AG04449 (cell line): ENCODE measurements at regions not wholly inside any gene's neighbourhood (a gene's known extent, or its start where the extent isn't known, plus 50 kb on each side); places are given as distances from the start of the nearest gene placed in this dataset.

ENCODE experiments used
- CTCF ChIA-PET: fragments of 350-600 bp; formaldehyde crosslinking; extraction: SDS; loops from one replicate; lab custom pipeline; 2021; ENCODE audit warnings: antibody characterized with exemption; lab: Yijun Ruan, JAX
- POLR2A ChIA-PET: fragments of 400-600, 350-600 bp; formaldehyde crosslinking; extraction: SDS; loops from one replicate; lab custom pipeline; 2020; ENCODE audit warnings: antibody characterized with exemption, inconsistent platforms; lab: Yijun Ruan, JAX
- DNase-seq: peaks from one replicate; pipeline ENCODE4 v3.0.0-alpha.2; 2010; ENCODE audit warnings: low read depth, low spot score
- H3K4me3 ChIP-seq: 2 replicates; pipeline ENCODE4 v1.5.1; 2011; ENCODE audit warnings: low read depth, mild to moderate bottlenecking, control low read depth, low read length
- CTCF ChIP-seq: IDR thresholded peaks from one replicate; pipeline ENCODE4 v1.5.1; 2011; ENCODE audit warnings: mild to moderate bottlenecking, moderate library complexity, low read length, control low read depth, inconsistent platforms; ENCODE audit not compliant: insufficient read depth; ENCODE audit errors: missing control alignments

DNA sequence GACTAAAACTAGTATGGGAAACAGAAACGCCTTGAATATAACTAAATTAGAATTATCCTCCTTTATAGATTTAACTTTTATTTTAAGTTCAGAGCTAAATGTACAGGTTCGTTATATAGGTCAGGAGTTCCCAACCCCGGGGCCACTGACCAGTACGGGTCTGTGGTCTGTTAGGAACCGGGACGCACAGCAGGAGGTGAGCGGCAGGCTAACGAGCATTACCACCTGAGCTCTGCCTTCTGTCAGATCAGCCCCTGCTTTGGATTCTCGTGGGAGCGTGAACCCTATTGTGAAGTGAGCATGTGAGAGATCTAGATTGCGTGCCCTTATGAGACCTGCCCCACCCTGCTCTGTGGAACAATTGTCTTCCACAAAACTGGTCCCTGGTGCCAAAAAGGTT, 51.0 kb downstream of the FAT4 start:
- no peak for DNase-seq
- ChIA-PET CTCF (interaction anchor here (1.1 kb wide), 1 partner anchor 49 kb away, joined by 3 read pairs; no protein-coding TSS in a partner anchor), POLR2A (no interaction called here)
- no peak for TF ChIP-seq CTCF
- H3K4me3 ChIP-seq, result no peak overlapping the region

- POLR2A ChIA-PET, result no interaction called here
- H3K4me3 ChIP-seq, result peak overlapping the region; percentile 42; the same call in 1 of the 2 replicates
- TF ChIP-seq CTCF, result no peak
- CTCF ChIA-PET, result no interaction called here
- no peak for DNase-seq
These were observed 53.4 kb downstream of the FAT4 start for GRCh38 chr4:125368146-125368545.

DNA sequence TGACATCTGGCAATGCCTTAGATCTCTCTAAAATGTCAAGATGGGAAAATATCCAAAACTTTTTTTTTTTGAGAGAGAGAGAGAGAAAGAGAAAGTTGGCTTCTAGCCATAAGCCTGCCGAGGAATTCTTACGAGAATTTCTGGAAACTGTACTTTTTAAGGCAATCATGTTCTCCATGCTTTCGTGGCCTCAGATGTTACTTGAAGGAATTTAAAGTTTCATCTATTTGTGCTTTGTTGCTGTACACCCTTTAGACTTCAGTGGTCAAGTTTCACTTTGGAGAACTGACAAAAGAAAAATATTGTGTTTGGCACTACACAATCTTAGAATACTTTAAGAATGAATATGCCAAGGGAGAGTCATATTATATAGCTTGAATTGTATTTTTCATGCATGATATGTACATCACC, 53.9 kb downstream of the FAT4 start:
- DNase-seq, result peak; percentile 61
- peak overlapping the region; percentile 42 for H3K4me3 ChIP-seq
- CTCF ChIA-PET, result no interaction called here
- POLR2A ChIA-PET, result no interaction called here
- no peak for TF ChIP-seq CTCF

GRCh38 chr4:125369098-125369497, 54.3 kb downstream of the FAT4 start:
- TF ChIP-seq CTCF, result no peak
- no peak for DNase-seq
- H3K4me3 ChIP-seq, result no peak overlapping the region
- ChIA-PET CTCF (no interaction called here), POLR2A (no interaction called here)

DNA sequence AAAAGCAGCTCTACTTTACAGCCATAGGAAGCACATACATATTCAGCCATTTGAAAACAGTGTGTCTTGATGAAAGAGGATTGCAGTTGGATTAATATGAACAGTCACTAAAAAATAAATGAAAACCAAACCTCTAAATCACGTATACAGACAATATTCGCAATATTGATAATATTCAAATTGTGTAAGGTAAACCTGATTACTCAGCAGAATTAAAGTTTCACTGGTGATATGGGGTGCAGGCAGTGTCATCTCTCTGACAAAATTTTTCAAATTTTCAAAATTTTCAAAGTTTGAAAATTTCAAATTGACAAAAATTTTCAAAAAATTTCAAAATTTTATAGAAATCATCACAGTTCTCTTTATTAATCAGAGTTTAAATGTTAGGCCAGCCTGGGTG, 55.7 kb downstream of the FAT4 start:
- CTCF ChIA-PET, result no interaction called here
- POLR2A ChIA-PET, result no interaction called here
- no peak overlapping the region for H3K4me3 ChIP-seq
- TF ChIP-seq CTCF, result no peak
- DNase-seq, result no peak

DNA sequence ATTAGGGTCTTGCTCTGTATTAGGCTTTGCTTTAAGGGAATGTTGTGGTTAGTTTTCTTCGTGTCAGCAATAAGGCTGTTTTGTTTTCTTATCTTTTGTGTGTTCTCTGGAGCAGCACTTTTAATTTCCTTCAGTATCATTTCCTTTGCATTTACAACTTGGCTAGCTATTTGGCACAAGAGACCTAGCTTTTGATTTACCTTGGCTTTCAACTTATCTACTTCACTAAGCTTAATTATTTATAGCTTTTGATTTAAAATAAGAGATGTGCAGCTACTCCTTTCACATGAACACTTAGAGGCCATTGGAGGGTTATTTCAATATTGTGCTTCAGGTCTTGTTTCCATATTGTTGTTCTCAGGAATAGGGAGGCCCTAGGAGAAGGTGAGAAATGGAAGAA, 68.2 kb downstream of the FAT4 start:
- ChIA-PET POLR2A (no interaction called here), CTCF (no interaction called here)

More for the DNA sequence above, 68.2 kb downstream of the FAT4 start:
- no peak overlapping the region for H3K4me3 ChIP-seq
- no peak for DNase-seq
- no peak for TF ChIP-seq CTCF
